ENCODE measurements at regions not wholly inside any gene's neighbourhood (a gene's known extent, or its start where the extent isn't known, plus 50 kb on each side); places are given as distances from the start of the nearest gene placed in this dataset.

DNA sequence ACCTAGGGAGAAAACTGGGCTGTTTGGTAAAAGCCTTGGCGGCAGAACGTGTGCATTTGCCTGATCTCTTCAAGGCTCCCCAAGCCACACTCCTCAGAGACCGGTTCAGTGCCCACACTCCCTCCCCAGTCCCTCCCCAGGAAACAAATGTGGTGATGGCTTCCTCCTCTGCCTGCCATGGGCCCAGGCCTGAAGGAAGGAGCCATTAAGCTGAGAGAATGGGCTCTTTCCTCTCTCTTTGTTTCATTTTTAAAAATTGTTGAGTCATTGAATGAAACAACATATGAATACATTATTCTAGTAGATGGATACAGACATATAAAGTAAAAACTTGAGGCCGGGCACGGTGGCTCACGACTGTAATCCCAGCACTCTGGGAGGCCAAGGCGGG, 50.6 kb upstream of the YWHAQ start:
- DNase-seq (ENCODE audit: low read depth in 2 of 2) = no peak

DNA sequence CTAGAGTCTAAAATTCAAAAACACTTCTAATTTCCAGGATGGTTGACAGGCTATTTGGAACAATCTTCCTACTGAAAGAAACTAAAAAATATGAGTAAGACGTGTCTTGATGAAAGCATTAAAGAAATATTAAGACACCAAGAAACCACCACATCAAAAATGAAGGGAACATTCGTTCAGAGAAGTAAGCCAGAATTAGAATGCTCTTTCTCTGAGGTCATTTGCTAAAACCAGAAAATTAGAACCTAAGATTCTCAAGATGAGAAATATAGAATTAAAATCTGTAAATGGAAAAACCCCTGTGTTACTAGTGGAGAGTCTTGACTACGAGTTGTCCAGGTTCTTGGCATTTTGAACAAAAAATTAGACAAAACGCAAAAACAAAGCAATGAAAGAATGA, 54.8 kb upstream of the YWHAQ start:
- no peak for DNase-seq (ENCODE audit: low read depth in 2 of 2)

DNA sequence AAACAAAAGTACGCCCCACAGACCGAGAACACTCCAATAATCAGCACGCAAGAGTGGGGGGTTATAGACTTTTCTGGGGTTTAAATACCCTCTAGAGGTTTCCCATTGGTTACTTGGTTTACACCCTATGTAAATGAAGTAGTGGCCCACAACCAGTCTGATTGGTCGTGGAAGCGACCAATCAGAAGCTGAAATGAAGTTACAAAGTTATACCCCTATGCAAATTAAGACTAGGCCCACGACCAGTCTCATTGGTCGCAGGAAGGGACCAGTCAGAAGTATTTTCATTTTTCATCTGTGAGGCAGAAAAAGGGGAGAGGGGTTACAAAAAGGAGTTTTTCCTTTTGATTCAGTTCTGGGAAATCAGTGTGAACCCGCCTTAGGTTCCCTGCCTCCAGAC, 55.3 kb upstream of the YWHAQ start:
- no peak for DNase-seq (ENCODE audit: low read depth in 2 of 2)

DNA sequence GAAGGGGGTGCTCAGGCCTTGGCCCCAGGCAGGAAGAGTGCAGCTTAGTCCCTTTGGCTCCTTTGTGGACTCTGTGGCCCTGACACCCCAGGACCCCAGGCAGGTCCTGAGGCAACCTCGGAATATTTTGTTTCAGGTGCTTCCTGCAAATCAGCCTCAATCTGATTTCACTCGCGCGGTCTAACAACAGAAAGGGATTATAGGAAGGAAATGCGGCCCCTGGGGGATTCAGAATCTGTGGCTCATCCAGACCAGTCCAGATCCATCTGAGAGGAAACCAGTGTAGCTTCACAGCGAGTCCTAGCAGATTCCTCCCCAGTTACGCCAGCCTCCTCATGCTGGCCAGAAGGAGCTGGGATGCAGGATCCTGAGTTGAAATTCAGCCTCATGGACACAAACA, 59.5 kb upstream of the YWHAQ start:
- DNase-seq (ENCODE audit: low read depth in 2 of 2) = no peak

DNA sequence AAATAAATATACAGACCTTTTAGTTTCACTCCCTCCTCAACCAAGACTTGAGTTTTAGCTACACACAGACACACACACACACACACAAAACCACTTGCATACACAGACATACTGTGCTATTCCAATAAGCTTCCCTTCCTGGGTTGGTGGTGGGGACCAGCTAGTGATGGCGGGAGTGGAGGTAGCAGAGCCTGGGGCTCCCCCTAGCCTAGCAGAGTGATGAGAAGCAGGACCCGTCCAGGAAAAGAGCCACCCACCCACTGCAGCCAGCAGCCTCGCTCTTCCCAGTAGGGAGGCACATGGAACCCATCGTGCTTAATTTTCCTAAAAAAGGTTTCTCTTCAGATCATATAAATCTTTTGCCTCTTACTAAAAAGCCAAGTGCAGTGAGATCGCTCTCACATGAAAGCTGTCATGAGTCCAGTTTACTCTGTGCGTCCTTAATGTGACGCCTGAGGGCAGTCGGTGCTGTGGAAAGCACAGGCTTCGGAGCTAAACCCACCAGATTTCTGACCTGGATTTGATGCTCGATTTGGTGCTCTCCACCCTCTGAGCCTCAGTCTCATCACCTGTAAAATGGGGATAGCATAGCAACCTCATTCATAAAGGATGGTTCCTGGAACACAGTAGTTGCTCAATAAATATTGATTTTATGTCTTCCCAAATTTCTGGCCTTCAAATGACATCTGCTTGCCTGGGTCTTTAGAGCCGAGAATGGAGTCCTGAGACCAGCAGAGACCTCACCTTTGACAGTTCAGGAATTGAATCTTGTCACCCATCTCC, 60.1 kb upstream of the YWHAQ start:
- no peak for DNase-seq (ENCODE audit: low read depth in 2 of 2)

DNA sequence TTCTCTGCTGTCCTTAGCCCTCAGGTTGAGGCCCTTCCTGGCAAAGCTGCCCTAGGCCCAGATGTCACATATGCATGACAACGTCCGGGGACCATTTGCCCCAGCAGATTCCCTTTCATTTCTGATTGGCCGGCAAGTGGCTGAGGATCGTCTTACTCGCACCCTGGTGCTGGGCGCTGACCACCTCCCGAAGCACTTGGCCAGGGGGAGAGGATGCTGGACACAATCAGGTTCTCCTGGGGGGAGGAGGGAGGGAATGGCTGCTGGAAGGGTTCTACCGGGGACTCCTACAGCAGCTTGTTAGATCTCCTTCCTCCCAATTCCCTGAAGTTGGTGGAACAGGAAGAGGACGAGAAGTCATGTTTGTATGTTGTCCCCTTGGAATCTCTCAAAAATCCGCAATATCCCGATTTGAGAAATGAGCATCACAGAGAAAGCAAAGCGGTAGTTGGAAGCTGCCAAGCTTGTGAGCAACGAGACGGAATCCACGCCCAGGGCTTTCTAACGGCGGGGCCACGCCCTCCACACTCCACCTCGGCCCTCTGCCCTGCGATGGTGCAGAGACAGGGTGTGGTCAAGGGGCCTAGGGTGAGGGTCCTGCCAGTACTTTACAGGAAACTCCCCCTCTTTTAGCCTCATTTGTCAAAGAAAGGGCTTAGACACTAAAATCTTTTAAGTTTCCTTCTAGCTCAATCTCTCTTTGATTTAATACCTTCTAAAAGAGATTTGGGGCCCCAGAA, 61.8 kb upstream of the YWHAQ start:
- no peak for DNase-seq (ENCODE audit: low read depth in 2 of 2)

DNA sequence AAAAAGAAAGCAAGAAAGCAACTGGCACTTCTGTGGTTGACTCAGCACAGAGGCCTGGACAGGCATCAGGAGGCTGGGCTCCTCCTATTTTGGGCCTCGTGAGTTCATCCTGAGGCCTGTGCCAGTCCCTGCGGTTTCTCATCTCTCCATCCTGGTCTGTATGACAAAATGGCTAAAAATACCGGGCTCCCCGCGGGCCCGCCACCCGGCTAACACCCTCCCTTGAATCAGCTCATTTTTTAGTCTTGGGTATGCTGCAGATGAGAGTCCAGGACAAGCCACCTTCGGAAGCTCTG, 62.3 kb upstream of the YWHAQ start:
- no peak for DNase-seq (ENCODE audit: low read depth in 2 of 2)

DNA sequence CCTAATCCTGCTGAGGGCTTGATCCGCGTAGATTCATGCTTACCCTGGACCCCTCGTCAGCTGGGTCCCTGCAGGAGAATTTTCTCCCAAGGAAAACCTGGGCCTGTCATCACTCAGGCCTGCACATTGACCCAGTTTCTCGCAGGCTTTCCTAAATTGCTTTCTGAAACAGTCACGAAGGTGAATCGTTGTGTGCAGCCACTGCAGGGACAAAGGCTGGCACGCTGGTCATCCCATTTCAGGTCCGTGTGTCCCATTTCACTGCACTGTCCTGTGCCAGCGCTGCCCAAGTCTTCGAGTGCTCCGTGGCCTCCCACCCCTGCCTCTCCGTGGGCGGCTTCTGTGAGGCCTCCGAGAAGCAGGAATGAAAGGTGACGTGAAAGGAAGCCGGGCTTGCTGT, 62.8 kb upstream of the YWHAQ start:
- no peak for DNase-seq (ENCODE audit: low read depth in 2 of 2)

DNA sequence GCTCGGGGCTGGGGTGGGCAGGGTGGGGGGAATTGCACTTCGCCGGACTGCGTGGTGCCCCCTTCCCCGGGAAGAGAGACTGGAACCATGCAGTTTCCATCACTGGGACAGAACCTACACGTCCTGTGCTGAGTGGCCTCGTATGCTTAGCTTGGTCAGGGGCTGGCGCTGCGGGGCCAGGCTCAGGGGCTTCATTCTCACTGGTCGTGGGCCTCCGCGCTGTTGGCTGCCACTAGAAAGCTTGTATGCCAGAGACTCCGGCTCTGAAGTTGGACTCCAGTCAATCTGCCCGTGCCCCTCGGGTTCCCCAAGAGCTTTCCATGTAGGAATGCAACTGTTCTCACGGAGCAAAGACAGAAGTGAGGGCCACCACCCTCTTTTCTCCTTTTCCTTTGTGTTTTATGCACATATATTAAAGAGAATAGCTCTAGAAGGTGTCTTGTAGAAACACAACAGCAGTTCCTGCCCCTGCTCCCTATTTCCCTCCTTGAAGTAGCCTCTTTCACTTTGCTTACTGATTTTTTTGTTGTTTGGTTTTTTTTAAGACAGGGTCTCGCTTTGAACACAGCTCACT, 64.0 kb upstream of the YWHAQ start:
- no peak for DNase-seq (ENCODE audit: low read depth in 2 of 2)

DNA sequence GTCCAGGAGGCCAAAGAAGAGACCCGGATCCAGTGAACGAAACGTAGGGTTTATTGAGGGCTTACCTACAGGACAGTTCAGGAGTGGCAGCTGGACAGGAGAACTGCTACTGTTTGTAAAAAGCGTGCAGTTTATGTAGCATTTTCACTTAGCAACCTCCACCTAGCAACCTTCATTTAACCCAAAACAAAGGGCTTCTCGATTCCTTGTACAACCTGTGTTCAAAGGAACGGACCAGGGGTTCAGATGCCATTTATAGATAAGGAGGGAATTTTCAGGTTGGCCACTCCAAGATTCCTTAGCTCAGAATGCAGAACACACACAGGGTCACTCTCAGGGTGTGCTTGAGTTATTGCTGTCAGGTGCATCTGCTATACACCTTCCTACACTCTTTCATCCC, 65.1 kb upstream of the YWHAQ start:
- no peak for DNase-seq (ENCODE audit: low read depth in 2 of 2)

DNA sequence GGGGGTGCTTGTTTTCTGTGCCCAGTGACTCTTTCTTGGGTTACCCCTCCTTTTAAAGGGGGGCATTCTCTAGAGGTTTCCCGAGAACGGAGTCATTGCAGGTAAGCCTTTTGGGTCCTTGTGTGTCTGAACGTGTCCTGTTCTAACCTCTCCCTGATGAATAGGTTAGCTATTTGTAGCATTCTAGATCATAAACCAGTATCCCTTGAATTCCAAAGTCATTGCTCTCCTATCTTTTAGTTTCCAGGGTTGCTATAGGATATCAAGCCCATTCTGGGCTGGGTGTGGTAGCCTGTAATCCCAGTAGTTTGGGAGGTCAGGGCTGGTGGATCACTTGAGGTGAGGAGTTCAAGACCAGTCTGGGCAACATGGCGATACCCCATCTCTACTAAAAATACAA, 65.9 kb upstream of the YWHAQ start:
- DNase-seq (ENCODE audit: low read depth in 2 of 2) = no peak

DNA sequence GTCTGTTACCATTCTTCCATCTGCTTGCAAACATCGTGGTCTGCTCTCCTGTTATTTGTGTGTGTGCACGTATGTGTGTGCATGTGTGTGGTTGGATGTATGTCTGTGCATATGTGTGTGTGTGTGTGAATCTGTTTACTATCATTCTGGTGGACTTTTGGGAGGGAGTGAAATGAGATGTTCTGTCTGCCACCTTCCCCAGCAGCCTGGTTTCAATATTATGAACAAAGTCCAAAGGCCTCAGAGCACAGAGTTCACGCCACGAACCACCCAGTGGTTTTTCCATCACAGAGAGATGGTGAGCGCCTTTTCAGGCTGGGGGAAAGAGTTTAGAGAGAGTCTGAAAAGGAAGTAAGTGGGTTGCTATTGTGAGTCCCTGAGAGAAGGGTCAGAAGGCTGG, 67.1 kb upstream of the YWHAQ start:
- DNase-seq (ENCODE audit: low read depth in 2 of 2) = no peak

DNA sequence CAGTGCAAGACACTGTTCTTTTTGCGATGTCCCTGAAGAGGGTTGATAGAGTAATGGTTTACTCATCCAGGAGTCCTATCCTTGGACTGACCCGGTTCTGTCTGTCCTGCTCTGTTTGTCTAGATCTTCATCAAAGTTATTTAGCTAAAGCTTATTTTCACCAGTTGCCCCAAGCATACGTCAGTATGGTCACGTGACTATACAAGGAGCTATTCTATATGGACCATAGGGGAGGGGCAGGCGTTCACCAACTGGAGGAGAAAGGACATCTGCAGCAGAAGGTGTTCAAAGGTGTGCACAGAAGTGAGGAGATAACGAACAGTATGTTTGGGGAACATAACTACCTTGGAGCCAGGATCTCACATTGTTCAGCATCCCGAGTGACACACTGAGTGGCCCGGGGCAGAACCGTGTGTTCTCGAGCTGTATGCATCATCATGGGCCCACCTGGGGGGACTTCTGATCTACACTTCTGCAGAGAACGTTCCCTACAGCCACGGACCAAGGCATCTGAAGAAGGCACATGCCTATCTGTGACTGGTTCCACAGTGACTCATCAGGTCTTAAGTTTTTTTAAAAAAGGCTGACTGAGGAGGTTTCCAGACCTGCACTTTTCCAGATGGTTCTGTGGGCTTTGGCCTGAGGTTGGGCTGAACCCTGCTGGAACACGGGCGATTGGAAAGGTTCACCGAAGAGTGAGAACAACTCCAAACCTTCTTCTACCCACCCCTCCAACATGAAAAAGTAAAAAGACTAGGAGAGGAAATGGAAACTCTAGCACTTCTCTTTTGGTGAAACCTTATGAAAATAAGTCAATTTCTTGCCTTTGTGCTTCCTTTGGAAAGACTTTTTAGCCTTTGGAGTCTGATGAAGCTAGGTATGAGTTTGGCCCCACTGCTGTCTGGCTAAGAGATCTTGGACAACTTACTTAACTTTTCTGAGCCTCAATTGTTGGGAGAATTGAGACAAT, 68.6 kb upstream of the YWHAQ start:
- no peak for DNase-seq (ENCODE audit: low read depth in 2 of 2)

DNA sequence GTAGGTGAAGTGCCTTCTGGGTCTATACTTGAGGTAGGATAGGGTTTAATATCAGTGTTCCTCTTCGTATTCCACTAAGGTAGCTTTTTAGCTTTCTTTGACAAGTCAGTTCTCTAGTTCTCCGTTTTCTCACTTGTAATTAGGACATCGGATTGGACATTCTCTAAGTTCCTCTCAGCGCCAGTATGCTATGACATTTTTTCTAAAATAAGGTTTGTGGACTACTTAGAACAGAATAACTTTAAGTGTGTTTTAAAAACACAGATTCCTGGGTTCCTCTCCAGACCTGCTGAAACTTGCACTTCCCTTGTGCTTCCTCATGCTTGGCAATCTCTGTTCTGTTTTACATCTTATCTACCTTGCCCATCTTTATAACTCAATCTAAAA, 69.3 kb upstream of the YWHAQ start:
- DNase-seq (ENCODE audit: low read depth in 2 of 2) = no peak

DNA sequence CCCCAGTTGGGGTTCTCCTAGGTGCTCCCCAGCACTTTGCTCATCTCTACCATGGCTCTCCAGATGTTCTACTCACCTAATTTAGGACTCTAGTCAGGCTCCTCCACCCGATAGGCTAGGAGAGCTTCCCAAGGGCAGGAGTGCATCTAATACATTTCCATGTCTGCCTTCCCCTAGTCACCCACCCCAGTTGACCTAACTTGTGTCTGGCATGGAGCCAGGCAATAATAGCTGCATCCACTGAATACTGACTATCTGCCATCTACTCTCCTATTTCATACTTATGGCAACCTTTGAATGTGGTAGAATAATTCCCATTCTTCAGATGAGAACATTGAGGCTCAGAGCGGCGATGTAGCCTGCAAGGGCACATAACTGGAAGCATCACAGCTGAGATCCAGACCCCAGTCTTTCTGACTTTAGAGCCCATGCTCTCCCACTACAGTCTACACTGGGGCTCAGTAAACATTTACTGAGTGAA, 71.8 kb upstream of the YWHAQ start:
- DNase-seq (ENCODE audit: low read depth in 2 of 2) = no peak

DNA sequence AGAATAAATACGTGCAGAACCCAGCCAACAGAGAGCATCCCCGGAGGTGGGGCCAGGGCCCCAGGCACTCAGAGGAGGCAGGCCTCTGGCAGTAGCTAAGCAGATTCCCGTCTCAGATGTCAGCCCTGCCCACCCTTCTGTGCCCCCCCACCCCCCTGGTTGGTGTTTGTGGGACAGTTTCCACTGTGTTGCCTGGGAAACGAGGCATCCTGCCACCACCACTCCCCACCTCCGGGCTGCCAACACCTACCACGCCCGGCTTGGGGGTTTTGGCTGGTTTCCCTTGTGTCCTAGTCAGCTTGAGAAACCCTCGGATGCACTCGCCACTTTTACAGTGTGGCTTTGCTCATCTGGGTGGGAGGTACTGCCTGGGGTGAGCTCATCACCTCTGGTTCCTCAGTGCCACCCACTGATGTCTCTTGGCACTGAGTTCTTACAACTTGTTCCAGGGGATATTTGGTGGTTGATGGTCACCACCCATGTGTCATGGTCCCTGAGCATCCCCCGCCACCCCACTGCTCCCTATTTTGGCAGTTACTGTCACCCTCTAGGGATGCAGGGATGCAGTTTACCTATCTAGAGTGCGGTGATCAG, 72.4 kb upstream of the YWHAQ start:
- DNase-seq (ENCODE audit: low read depth in 2 of 2) = peak; percentile 76

DNA sequence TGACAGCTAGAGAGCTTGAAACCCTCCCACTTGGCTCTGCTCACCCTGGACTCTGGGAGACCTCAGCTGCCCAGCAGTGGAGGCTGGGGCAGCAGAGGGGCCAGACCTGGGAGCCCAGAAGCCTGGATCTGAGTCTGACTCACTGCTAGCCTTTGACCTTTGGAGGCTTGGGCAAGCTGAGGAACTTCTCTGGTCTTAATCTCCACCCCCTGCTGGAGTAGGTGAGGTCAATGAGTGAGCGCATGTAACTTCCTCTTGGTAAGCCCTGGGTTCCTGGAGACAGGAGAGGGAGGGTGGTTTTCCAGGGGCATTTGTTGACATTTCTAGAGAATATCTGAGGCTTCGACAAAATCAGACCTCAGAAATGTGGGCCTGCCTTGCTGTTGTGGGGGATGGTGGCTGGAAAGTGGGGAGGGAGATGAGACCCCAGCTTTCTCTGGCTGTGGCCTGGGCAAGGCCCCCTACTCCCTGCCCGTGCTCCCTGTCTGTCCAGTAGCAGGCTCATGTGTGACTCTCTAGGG, 73.0 kb upstream of the YWHAQ start:
- DNase-seq (ENCODE audit: low read depth in 2 of 2) = no peak

DNA sequence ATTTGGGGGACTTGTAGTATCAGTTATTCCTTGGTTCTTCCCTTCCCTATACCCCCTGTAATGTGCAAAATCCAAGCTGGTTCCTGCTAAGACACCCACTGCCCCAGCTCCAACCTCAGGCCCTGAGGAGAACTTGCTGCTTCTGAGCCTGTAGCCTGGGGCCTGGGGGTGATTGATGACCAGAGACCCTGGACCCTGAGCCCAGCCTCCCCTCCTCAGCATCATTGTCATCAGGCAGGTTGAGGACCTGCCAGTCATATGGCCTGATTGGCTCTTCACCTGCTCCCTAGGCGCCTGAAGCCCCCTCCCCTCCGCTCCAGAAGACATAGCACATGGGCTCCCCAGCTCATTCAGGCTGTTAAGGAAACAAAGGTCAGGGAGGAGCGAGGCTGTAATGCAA, 73.8 kb upstream of the YWHAQ start:
- DNase-seq (ENCODE audit: low read depth in 2 of 2) = no peak

DNA sequence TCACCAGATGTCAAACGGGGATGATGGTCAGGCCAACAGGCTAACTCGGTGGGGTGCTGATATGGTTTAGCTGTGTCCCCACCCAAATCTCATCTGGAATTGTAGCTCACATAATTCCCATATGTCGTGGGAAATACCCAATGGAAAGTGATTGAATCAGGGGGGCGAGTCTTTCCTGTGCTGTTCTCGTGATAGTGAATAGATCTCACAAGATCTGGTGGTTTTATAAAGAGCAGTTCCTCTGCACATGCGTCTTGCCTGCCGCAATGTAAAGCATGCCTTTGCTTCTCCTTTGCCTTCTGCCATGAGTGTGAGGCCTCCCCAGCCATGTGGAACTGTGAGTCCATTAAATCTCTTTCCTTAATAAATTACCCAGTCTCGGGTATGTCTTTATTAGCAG, 74.4 kb upstream of the YWHAQ start:
- DNase-seq (ENCODE audit: low read depth in 2 of 2) = no peak

DNA sequence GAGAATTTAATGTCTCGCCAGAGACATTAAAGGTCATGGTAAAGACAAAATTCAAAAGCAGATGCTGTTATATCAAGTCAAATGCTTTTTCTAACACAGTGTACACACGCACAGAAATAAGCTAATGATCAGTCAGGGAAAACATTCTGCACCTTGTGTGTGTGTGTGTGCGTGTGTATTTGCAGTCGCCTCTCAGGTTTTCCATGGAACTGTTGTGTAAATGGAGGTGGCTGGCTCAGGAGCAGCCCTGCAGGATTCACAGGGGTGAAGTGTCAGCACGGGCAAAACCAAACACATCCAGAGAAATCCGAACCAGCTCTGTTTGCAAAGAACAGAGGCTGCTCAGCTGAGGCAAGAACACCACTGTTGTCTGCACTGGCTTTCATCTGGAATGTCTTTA, 76.2 kb upstream of the YWHAQ start:
- DNase-seq (ENCODE audit: low read depth in 2 of 2) = no peak

DNA sequence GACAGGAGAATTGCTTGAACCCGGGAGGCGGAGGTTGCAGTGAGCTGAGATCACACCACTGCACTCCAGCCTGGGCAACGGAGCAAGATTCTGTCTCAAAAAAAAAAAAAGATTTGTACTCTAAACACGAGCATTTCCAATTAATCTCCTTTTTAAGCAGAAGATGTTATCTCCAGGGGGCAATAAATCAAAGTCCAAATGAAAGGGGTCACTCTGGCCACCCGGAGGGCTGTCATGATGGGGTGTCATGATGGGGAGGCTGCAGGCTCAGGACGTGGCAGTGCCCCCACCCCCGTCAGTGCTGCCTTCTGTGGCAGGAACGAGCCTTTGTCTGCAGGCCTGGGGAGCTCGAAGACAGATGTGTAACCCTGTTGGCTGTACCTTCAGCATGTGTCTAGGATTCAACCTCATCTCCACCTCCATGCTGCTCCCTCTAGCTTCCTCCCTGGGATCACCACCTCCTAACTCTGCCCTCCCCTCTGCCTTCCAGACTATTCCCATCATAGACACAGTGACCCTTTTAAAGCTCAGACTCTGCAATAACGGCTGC, 76.9 kb upstream of the YWHAQ start:
- no peak for DNase-seq (ENCODE audit: low read depth in 2 of 2)
